Mucosa of descending colon (tissue), 3 donors: ENCODE measurements at regions not wholly inside any gene's neighbourhood (a gene's known extent, or its start where the extent isn't known, plus 50 kb on each side); places are given as distances from the start of the nearest gene placed in this dataset.

ENCODE experiments used
- ATAC-seq: fragments of 200-7000 bp; cut with Tn5 transposase; one replicate; pipeline ENCODE4 v1.9.1; 2020; ENCODE audit warnings: mild to moderate bottlenecking, moderate library complexity
- DNase-seq, 3 donors: peaks; one replicate each; pipeline ENCODE4 v3.0.0-alpha.2; 2020
- H3K36me3 ChIP-seq: fragments of 200-600 bp; one replicate; pipeline ENCODE4 v1.8.0; 2021; ENCODE audit warnings: low read depth, mild to moderate bottlenecking
- H3K4me1 ChIP-seq: fragments of 200-600 bp; one replicate; pipeline ENCODE4 v1.8.0; 2021; ENCODE audit warnings: low read depth, mild to moderate bottlenecking
- H3K4me3 ChIP-seq: fragments of 200-600 bp; one replicate; pipeline ENCODE4 v1.8.0; 2021; ENCODE audit warnings: mild to moderate bottlenecking
- H3K9me3 ChIP-seq: fragments of 200-600 bp; one replicate; pipeline ENCODE4 v1.8.0; 2021; ENCODE audit warnings: mild to moderate bottlenecking
- CTCF ChIP-seq: fragments of 200-600 bp; IDR thresholded peaks from one replicate; pipeline ENCODE4 v1.8.0; 2022; ENCODE audit warnings: antibody characterized with exemption, mild to moderate bottlenecking
- intact Hi-C, 2 donors: fragments of 100-400 bp; cut with DNase I in 1 of 2; cut with micrococcal nuclease in 1 of 2; formaldehyde crosslinking; loops; one replicate each; pipeline versions ENCODE4 v1.11.0 to v1.11.1; 2022; cut with DNase I, micrococcal nuclease
- donor health status: DM: no; HTN: no; CAD: no; lungs with moderate emphysema.
- donor health status: DM: no; HTN: no; CAD: no.
- donor health status: DM: no; HTN: yes; CAD: no.

DNA sequence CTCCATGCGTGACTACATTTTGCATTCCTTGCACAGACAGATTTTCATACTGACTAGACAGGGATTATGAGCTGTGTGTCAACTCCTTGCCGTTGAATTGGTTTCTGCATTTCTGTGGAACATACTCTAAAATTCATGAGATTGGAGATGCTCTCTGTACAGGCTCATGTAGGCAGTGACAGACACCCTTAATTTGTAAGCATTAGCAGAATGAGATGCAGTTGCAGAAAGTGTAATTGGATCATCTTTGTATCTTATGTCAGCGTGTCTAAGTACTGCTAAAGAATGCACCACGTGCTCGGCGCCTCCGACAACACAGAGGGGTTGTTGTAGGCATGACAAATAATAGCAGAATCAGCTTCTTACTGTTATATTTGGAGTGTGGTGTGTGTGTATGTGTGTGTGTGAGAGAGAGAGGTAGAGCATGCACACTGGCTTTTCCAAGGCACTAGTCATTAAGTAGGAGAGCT lies 212.4 kb downstream of the CMPK2 start:
- Histone ChIP-seq H3K9me3 (no peaks in the 10 kb centered on the region), H3K4me3 (no peak overlapping the region), H3K36me3 (no peaks in the 10 kb centered on the region), H3K4me1 (no peaks in the 10 kb centered on the region)
- DNase-seq: no peak
- no peak for ATAC-seq
- no peak for TF ChIP-seq CTCF
- intact Hi-C loops: no loop called here

- no peaks in the 10 kb centered on the region for H3K9me3 ChIP-seq
- H3K36me3 ChIP-seq: no peaks in the 10 kb centered on the region
- H3K4me3 ChIP-seq: no peak overlapping the region
- no peak for ATAC-seq
- TF ChIP-seq CTCF: no peak
- no peaks in the 10 kb centered on the region for H3K4me1 ChIP-seq
- intact Hi-C loops: no loop called here
- no peak for DNase-seq
Observed at GRCh38 chr2:6654279-6654678, 211.4 kb downstream of the CMPK2 start.

DNA sequence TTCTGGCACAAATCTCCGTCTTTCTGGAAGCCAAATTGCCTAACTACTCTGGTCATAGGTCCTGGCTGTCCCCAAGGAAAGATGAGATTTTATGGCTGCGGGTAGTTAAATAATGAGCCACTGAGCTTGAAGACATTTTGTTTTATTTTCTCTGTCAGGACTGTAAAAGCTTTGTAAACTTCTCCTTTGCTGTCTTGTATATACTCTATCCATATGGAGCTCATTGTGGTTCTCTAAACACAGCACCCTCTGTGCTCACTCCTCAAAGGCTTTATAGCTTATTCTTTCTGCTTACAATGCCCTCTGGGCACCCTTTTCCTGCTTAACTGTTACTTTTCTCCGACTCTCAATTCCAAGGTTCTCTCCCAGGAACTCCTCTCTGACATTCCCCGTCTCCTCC lies 209.1 kb downstream of the CMPK2 start:
- intact Hi-C loops: no loop called here
- Histone ChIP-seq H3K36me3 (no peaks in the 10 kb centered on the region), H3K4me1 (no peaks in the 10 kb centered on the region), H3K9me3 (no peaks in the 10 kb centered on the region), H3K4me3 (no peak overlapping the region)
- ATAC-seq (no peak), DNase-seq (no peak)
- no peak for TF ChIP-seq CTCF

DNA sequence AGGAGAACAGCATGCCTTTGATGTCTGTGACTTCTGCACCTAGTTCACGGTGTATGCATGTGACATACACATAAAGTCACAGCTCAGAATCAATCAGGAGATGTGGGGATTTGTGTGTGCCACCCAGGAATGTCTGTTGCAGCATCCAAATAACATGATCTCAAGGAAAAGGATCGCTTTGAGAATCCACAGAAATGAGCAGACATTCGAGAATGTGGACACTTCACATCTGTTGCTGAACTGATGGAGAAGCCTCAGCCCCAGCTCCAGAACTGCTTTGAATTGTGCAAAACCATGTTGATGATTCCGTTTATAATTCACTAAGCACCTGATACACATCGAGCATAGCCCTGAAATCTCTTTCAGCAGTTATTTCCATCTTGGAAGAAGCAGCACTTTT lies 208.6 kb downstream of the CMPK2 start:
- Histone ChIP-seq H3K4me1 (no peaks in the 10 kb centered on the region), H3K9me3 (no peaks in the 10 kb centered on the region), H3K36me3 (no peaks in the 10 kb centered on the region), H3K4me3 (no peak overlapping the region)
- intact Hi-C loops: no loop called here
- ATAC-seq: no peak
- DNase-seq: no peak
- no peak for TF ChIP-seq CTCF

GRCh38 chr2:6657855-6658254 lies 207.9 kb downstream of the CMPK2 start:
- Histone ChIP-seq H3K36me3 (no peaks in the 10 kb centered on the region), H3K9me3 (no peaks in the 10 kb centered on the region), H3K4me1 (no peaks in the 10 kb centered on the region), H3K4me3 (no peak overlapping the region)
- TF ChIP-seq CTCF: no peak
- ATAC-seq (no peak), DNase-seq (no peak)
- intact Hi-C loops: no loop called here
